K562 (cell line): ENCODE measurements at regions not wholly inside any gene's neighbourhood (a gene's known extent, or its start where the extent isn't known, plus 50 kb on each side); places are given as distances from the start of the nearest gene placed in this dataset.

Experiments used
- ATAC-seq: fragments of 200-7000 bp; cut with Tn5 transposase; 3 replicates; pipeline ENCODE4 v1.9.1; 2020; ENCODE audit warnings: moderate library complexity
- BruUV-seq: library from RNA; stranded (reverse); fragments of 400-500 nt; replicated peaks from 2 replicates; lab custom pipeline; 2021; lab: Mats Ljungman, UMichigan
- CTCF ChIA-PET: fragments of 300-600 bp; formaldehyde crosslinking; extraction: SDS; loops from one replicate; lab custom pipeline; 2021; ENCODE audit warnings: low intra/inter-chr PET ratio; lab: Yijun Ruan, JAX
- POLR2A ChIA-PET: fragments of 300-600, 350-650 bp; sonication (Branson Sonifier 250); formaldehyde crosslinking; extraction: SDS; loops from one replicate; lab custom pipeline; 2021; ENCODE audit warnings: antibody characterized with exemption, inconsistent platforms; lab: Yijun Ruan, JAX
- DNase-seq, 4 experiments: peaks; one replicate each; pipeline versions ENCODE4 v3.0.0 to v3.0.0-alpha.2; 2011 to 2018; ENCODE audit warnings: low spot score in 3 of 4, mixed read lengths in 3 of 4; ENCODE audit errors: extremely low read depth in 1 of 4
- FAIRE-seq: peaks from 2 replicates; lab custom pipeline; 2011; peaks lifted over from hg19 to GRCh38; lab: Jason Lieb, UNC
- H2AFZ ChIP-seq: 2 replicates; pipeline ENCODE4 v1.6.0; 2011; ENCODE audit warnings: low read depth, low read length, control low read depth, inconsistent platforms
- H3K27ac ChIP-seq: fragments of 200-600 bp; 3 replicates; pipeline ENCODE4 v1.8.0; 2011; ENCODE audit warnings: low read depth, mild to moderate bottlenecking, control low read depth, inconsistent platforms, low read length, moderate library complexity, mixed read lengths; ENCODE audit errors: extremely low read depth
- H3K27me3 ChIP-seq, 2 experiments: fragments of 300-600 bp in 1 of 2; 2 replicates in 1 of 2; 3 replicates in 1 of 2; pipeline versions ENCODE4 v1.6.0 to v1.8.0; 2011; ENCODE audit warnings: inconsistent platforms in 2 of 2, low read length in 2 of 2, mild to moderate bottlenecking in 1 of 2, mixed read lengths in 1 of 2, moderate library complexity in 1 of 2; ENCODE audit not compliant: control insufficient read depth in 2 of 2, insufficient read depth in 2 of 2
- H3K36me3 ChIP-seq: fragments of 300-600 bp; 3 replicates; pipeline ENCODE4 v1.8.0; 2011; ENCODE audit warnings: mild to moderate bottlenecking, low read length, inconsistent platforms; ENCODE audit not compliant: control insufficient read depth, insufficient read depth
- H3K4me1 ChIP-seq, 2 experiments: fragments of 200-600 bp in 1 of 2; replicated peaks in 1 of 2; 2 replicates in 1 of 2; 3 replicates in 1 of 2; pipeline versions ENCODE4 v1.5.1 to v1.8.0; 2011; ENCODE audit warnings: inconsistent platforms in 2 of 2, low read length in 2 of 2, mild to moderate bottlenecking in 1 of 2, mixed read lengths in 1 of 2, moderate library complexity in 1 of 2; ENCODE audit not compliant: control insufficient read depth in 2 of 2, insufficient read depth in 2 of 2
- H3K4me2 ChIP-seq: 2 replicates; pipeline ENCODE4 v1.6.1; 2011; ENCODE audit warnings: low read length, control low read depth, inconsistent platforms, mixed read lengths; ENCODE audit not compliant: insufficient read depth
- H3K4me3 ChIP-seq: fragments of 200-600 bp; sonication (generic), shearing (Covaris generic); 2 replicates; pipeline ENCODE4 v1.5.1; 2016; ENCODE audit warnings: control low read depth, inconsistent platforms
- H3K79me2 ChIP-seq: fragments of 200-600 bp; 3 replicates; pipeline ENCODE4 v1.8.0; 2011; ENCODE audit warnings: low read length, inconsistent platforms; ENCODE audit not compliant: control insufficient read depth, insufficient read depth
- H3K9ac ChIP-seq, 2 experiments: 2 replicates each; pipeline versions ENCODE4 v1.6.0 to v1.6.1; 2011; ENCODE audit warnings: low read depth in 2 of 2, low read length in 2 of 2, control low read depth in 1 of 2, inconsistent platforms in 1 of 2, mild to moderate bottlenecking in 1 of 2, mixed read lengths in 1 of 2; ENCODE audit not compliant: insufficient read depth in 1 of 2
- H3K9me1 ChIP-seq: one replicate; pipeline ENCODE4 v1.6.0; 2011; ENCODE audit warnings: inconsistent platforms, mild to moderate bottlenecking, low read length, moderate library complexity; ENCODE audit not compliant: control insufficient read depth, insufficient read depth
- H3K9me3 ChIP-seq: replicated peaks from 2 replicates; pipeline ENCODE4 v1.5.1; 2011; ENCODE audit warnings: low read depth, low read length, inconsistent platforms; ENCODE audit not compliant: control insufficient read depth, insufficient read depth
- H4K20me1 ChIP-seq: replicated peaks from 2 replicates; pipeline ENCODE4 v1.6.1; 2011; ENCODE audit warnings: low read length, inconsistent platforms, mixed read lengths; ENCODE audit not compliant: control insufficient read depth, insufficient read depth
- CSDE1 ChIP-seq, 2 experiments: fragments of 450-650 bp; IDR thresholded peaks; 2 replicates each; pipeline ENCODE4 v1.6.1; 2016; ENCODE audit warnings: mild to moderate bottlenecking in 1 of 2
- MAFG ChIP-seq: fragments of 450-650 bp; conservative IDR thresholded peaks from 2 replicates; pipeline ENCODE4 v1.6.1; 2016; ENCODE audit warnings: missing genetic modification characterization, missing compliant biosample characterization
- RFX7 ChIP-seq: fragments of 250-450 bp; sonication (Bioruptor Pico); IDR thresholded peaks from 2 replicates; pipeline ENCODE4 v1.5.1; 2021; ENCODE audit warnings: mild to moderate bottlenecking
- SREBF1 ChIP-seq: fragments of 150-350 bp; IDR thresholded peaks from 2 replicates; pipeline ENCODE4 v1.6.1; 2014; ENCODE audit warnings: antibody characterized with exemption, low read depth, low read length, borderline replicate concordance
- ZKSCAN8 ChIP-seq: fragments of 200-800 bp; sonication (Bioruptor generic); IDR thresholded peaks from 2 replicates; pipeline ENCODE4 v1.6.1; 2016; ENCODE audit warnings: missing genetic modification characterization, missing compliant biosample characterization
- WGBS: fragments of 100-300 bp; shearing (Covaris generic); methylation state at CpG from one replicate; pipeline ENCODE4 v1.1.6; 2016; ENCODE audit warnings: low coverage, mixed read lengths; ENCODE audit not compliant: insufficient coverage; ENCODE audit errors: missing lambda C conversion rate; 5-methylcytosine and 5-hydroxymethylcytosine counted together
- in situ Hi-C: fragments of 300-500 bp; cut with MboI; formaldehyde crosslinking; loops from 4 replicates; pipeline ENCODE4 v1.15.0; 2018; ENCODE audit warnings: inconsistent platforms, mixed read lengths
- intact Hi-C: fragments of 100-400 bp; cut with micrococcal nuclease; formaldehyde crosslinking; loops from 2 replicates; pipeline ENCODE4 v1.14.2; 2022
- TF ChIP-seq, protein P1 (sequence below): fragments of 250-450 bp; sonication (Bioruptor Pico); IDR thresholded peaks from 2 replicates; pipeline ENCODE4 v1.4.0; 2020; ENCODE audit warnings: borderline replicate concordance

DNA sequence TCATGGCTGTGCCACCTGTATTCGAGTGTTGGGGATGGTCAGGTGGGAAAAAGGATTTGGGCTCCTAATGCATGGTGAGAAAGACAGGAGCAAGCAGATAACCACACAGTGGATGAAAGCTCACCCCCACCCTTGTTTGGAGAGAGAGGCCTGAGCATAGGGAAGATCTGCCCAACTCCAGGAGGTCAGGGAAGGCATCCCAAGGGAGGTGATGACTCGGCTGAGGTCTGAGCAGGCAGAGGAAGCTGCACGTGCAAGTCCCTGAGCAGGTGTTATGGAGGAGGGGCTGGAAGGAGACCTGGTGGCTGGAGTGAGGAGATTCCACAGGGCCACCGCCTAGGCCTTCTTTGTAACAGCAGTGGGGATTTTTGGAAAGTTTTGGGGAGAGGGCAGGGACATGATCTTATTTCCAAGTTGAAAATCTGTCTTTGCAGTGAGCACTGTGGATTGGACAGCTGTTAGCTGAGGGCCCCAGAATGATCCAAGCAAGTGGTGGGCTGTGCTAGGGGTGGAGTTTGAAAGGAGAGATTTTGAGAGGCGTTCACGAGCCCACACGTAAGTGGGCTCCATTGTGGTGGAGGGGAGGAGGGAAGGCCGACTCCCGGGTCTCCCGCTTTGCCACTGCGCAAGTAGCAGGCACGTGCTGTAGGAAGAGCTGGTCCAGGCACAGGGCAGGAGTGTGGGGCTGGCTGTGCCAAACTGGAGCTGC is 228.5 kb downstream of the GLI2 start:
- no peak for ATAC-seq
- ChIA-PET POLR2A (interaction anchor here (0.7 kb wide), 1 partner anchor 92 kb away, joined by 3 read pairs; no protein-coding TSS in a partner anchor), CTCF (no interaction called here)
- no peak overlapping the region for H3K27ac ChIP-seq
- peaks cover 9% of the 10 kb centered on the region; the same call in 1 of the 2 replicates for H4K20me1 ChIP-seq
- in situ Hi-C loops (no loop called here), intact Hi-C loops (no loop called here)
- no peaks in the 10 kb centered on the region for H3K9me3 ChIP-seq
- 4% methylated on average over 12 of the region's 12 CpGs for WGBS
- H3K4me2 ChIP-seq = no peak overlapping the region
- H3K4me3 ChIP-seq = no peak overlapping the region
- no peak overlapping the region for H3K9ac ChIP-seq
- DNase-seq = no peak
- no peaks in the 10 kb centered on the region for H3K79me2 ChIP-seq
- FAIRE-seq = no peak
- H3K4me1 ChIP-seq = no peaks in the 10 kb centered on the region
- H3K9me1 ChIP-seq = no peaks in the 10 kb centered on the region
- TF ChIP-seq ZKSCAN8 (CRISPR knock-in tag) = no peak
- TF ChIP-seq SREBF1 = no peak
- no peak for TF ChIP-seq MAFG (tag)
- TF ChIP-seq CSDE1 (IDR thresholded peaks at IDR 0.05) = no peak
- TF ChIP-seq, protein P1, sequence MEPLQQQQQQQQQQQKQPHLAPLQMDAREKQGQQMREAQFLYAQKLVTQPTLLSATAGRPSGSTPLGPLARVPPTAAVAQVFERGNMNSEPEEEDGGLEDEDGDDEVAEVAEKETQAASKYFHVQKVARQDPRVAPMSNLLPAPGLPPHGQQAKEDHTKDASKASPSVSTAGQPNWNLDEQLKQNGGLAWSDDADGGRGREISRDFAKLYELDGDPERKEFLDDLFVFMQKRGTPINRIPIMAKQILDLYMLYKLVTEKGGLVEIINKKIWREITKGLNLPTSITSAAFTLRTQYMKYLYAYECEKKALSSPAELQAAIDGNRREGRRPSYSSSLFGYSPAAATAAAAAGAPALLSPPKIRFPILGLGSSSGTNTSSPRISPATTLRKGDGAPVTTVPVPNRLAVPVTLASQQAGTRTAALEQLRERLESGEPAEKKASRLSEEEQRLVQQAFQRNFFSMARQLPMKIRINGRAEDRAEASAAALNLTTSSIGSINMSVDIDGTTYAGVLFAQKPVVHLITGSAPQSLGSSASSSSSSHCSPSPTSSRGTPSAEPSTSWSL (CRISPR knock-in tag) = no peak
- TF ChIP-seq RFX7 (CRISPR knock-in tag) = no peak
- no peak overlapping the region for H2AFZ ChIP-seq
- peaks cover 10 to 78% of the 10 kb centered on the region in 2 experiments; a peak in 4 of 5 replicates for H3K27me3 ChIP-seq
- BruUV-seq = no TSS peak
- H3K36me3 ChIP-seq = no peaks in the 10 kb centered on the region
